ENCODE measurements at regions not wholly inside any gene's neighbourhood (a gene's known extent, or its start where the extent isn't known, plus 50 kb on each side); places are given as distances from the start of the nearest gene placed in this dataset.

- TF ChIP-seq CEBPB (IDR thresholded peaks at IDR 0.05; ENCODE audit: low read depth, low read length) (no peak), POLR2AphosphoS5 (IDR thresholded peaks at IDR 0.05; ENCODE audit: low read depth, low read length) (no peak), CTCF (IDR thresholded peaks at IDR 0.05; ENCODE audit: control extremely low read depth in 1 of 3, insufficient read depth in 1 of 3, low read depth in 1 of 3, low read length in 3 of 3) (no peak), RFX5 (IDR thresholded peaks at IDR 0.05; ENCODE audit: borderline replicate concordance, low read depth, low read length) (no peak), RBBP5 (IDR thresholded peaks at IDR 0.05; ENCODE audit: borderline replicate concordance, low read depth, low read length) (no peak), GABPA (IDR thresholded peaks at IDR 0.05; ENCODE audit: borderline replicate concordance, insufficient read depth, low read length) (no peak)
Measured at GRCh38 chr11:92744929-92745585, 224.4 kb upstream of the MTNR1B start.
